ENCODE measurements at regions not wholly inside any gene's neighbourhood (a gene's known extent, or its start where the extent isn't known, plus 50 kb on each side); places are given as distances from the start of the nearest gene placed in this dataset.

DNA sequence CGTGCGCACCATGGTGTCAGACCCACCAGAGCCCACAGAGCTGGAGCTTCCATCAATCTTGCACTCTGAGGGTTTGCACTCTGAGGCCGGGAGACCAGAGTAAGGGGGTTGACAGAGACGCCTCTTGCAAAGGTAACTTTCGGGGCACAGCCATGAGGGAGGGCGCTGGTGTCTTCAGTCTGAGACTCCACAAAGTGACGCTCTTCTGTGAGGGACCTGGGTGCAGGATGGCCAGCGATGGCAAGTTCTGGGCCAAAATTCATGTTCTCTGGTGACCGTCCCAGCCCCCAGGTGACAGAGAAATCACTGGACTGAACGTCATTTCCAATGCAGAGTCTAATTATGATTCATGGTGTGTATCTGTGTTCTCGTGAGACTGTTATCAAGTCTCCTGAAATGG lies 1395.2 kb downstream of the TBC1D22A start:
- no peak for ATAC-seq
- no peak for TF ChIP-seq ZC3H10 (CRISPR knock-in tag; IDR thresholded peaks at IDR 0.05)
- TF ChIP-seq ZFP30 (CRISPR knock-in tag; IDR thresholded peaks at IDR 0.05) = no peak
- no peak for TF ChIP-seq PPARA (CRISPR knock-in tag; IDR thresholded peaks at IDR 0.05; ENCODE audit: borderline replicate concordance)
- TF ChIP-seq, protein P1, sequence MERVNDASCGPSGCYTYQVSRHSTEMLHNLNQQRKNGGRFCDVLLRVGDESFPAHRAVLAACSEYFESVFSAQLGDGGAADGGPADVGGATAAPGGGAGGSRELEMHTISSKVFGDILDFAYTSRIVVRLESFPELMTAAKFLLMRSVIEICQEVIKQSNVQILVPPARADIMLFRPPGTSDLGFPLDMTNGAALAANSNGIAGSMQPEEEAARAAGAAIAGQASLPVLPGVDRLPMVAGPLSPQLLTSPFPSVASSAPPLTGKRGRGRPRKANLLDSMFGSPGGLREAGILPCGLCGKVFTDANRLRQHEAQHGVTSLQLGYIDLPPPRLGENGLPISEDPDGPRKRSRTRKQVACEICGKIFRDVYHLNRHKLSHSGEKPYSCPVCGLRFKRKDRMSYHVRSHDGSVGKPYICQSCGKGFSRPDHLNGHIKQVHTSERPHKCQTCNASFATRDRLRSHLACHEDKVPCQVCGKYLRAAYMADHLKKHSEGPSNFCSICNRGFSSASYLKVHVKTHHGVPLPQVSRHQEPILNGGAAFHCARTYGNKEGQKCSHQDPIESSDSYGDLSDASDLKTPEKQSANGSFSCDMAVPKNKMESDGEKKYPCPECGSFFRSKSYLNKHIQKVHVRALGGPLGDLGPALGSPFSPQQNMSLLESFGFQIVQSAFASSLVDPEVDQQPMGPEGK (CRISPR knock-in tag; IDR thresholded peaks at IDR 0.05; ENCODE audit: borderline replicate concordance) = no peak
- no peak for TF ChIP-seq ISL1 (CRISPR knock-in tag; IDR thresholded peaks at IDR 0.05)
- TF ChIP-seq GLIS3 (CRISPR knock-in tag; IDR thresholded peaks at IDR 0.05) = no peak
- no peak for TF ChIP-seq ESRRG (CRISPR knock-in tag; IDR thresholded peaks at IDR 0.05)
- TF ChIP-seq TCF4 (CRISPR knock-in tag; IDR thresholded peaks at IDR 0.05; ENCODE audit: borderline replicate concordance) = no peak
- TF ChIP-seq ZNF70 (CRISPR knock-in tag; IDR thresholded peaks at IDR 0.05) = no peak

DNA sequence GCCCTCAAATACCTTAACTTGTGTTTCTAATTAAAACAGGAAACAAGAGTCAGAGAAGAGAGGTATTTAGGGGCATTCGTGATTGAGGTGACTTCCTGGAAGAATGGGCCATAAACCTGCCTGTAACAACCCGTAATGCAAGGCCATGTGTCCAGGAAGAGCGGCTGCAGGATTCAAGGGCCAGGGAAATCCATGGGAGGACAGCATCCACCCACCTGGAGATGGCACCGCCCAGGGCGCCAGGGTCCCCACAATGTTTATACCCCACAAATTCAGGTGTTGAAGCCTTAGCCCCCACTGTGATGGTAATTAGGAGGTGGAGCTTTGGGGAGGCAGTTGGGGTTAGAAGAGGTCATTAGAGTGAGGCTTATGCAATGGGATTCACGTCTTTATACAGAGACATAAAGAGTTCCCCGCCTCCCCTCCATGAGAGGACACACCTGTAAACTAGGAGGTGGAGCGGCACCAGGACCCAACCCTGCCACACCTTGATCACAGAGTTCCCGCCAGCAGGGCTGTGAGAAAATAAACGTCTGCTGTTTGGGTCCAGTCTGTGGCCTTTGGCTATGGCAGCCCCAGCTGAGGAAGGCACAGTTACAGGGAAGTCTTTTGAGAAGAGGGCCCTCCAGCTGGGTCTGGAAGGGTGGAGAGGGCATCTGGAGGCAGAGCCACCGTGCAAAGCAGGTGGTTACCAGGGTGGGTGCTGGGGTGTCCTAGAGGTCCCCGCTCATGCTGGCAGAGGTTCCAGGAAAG lies 1394.3 kb downstream of the TBC1D22A start:
- TF ChIP-seq ZC3H10 (CRISPR knock-in tag; IDR thresholded peaks at IDR 0.05) = no peak
- no peak for TF ChIP-seq ESRRG (CRISPR knock-in tag; IDR thresholded peaks at IDR 0.05)
- no peak for TF ChIP-seq CSDC2 (CRISPR knock-in tag; IDR thresholded peaks at IDR 0.05)
- TF ChIP-seq GLIS3 (CRISPR knock-in tag; IDR thresholded peaks at IDR 0.05) = no peak
- TF ChIP-seq, protein P2, sequence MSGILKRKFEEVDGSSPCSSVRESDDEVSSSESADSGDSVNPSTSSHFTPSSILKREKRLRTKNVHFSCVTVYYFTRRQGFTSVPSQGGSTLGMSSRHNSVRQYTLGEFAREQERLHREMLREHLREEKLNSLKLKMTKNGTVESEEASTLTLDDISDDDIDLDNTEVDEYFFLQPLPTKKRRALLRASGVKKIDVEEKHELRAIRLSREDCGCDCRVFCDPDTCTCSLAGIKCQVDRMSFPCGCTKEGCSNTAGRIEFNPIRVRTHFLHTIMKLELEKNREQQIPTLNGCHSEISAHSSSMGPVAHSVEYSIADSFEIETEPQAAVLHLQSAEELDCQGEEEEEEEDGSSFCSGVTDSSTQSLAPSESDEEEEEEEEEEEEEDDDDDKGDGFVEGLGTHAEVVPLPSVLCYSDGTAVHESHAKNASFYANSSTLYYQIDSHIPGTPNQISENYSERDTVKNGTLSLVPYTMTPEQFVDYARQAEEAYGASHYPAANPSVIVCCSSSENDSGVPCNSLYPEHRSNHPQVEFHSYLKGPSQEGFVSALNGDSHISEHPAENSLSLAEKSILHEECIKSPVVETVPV (CRISPR knock-in tag; IDR thresholded peaks at IDR 0.05) = no peak
- TF ChIP-seq SNAI2 (CRISPR knock-in tag; IDR thresholded peaks at IDR 0.05) = no peak
- TF ChIP-seq ZNF565 (CRISPR knock-in tag; conservative IDR thresholded peaks at IDR 0.05; ENCODE audit: low read depth) = no peak
- TF ChIP-seq, protein P1 (CRISPR knock-in tag; IDR thresholded peaks at IDR 0.05; ENCODE audit: borderline replicate concordance) = no peak
- ATAC-seq = no peak

DNA sequence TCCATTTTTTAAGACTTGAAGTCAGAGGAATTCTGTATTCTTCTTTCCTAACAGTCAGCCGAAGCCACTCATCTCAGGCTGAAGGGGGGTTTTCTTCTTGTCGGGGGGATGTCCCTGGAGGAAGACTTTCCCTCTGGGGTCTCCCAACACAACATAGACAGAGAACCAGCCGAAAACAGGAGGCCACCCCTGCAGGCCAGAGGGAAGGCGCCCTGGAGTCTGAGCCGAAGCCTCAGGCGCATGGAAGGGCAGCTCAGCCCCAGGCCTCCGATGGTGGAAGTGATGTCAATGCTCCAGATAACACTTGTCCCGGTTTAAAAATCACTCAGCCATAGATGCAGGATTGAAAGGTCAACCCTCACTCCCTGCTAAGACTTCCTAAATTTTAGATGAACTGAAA lies 1393.0 kb downstream of the TBC1D22A start:
- no peak for ATAC-seq

DNA sequence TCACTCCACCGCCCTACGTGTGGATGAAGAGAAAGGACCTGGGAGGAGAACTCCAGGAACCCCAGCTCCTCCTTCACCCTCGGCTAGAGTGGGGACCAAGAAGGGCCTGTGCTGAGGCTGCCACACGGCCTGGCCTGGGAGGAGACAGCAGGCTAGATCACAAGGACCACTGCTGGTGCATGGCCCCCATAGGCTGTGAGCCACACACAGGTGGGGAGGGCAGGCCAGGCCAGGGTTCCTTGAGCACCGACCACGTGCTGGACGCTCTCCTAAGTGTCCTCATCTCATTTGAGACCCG lies 1392.4 kb downstream of the TBC1D22A start:
- TF ChIP-seq, protein P3, sequence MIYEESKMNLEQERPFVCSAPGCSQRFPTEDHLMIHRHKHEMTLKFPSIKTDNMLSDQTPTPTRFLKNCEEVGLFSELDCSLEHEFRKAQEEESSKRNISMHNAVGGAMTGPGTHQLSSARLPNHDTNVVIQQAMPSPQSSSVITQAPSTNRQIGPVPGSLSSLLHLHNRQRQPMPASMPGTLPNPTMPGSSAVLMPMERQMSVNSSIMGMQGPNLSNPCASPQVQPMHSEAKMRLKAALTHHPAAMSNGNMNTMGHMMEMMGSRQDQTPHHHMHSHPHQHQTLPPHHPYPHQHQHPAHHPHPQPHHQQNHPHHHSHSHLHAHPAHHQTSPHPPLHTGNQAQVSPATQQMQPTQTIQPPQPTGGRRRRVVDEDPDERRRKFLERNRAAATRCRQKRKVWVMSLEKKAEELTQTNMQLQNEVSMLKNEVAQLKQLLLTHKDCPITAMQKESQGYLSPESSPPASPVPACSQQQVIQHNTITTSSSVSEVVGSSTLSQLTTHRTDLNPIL (CRISPR knock-in tag; IDR thresholded peaks at IDR 0.05; ENCODE audit: low read depth) = no peak
- TF ChIP-seq ESRRG (CRISPR knock-in tag; IDR thresholded peaks at IDR 0.05) (no peak), ZFP30 (CRISPR knock-in tag; IDR thresholded peaks at IDR 0.05) (no peak), ZNF8 (CRISPR knock-in tag; IDR thresholded peaks at IDR 0.05) (no peak), CSDC2 (CRISPR knock-in tag; IDR thresholded peaks at IDR 0.05) (no peak), GLIS3 (CRISPR knock-in tag; IDR thresholded peaks at IDR 0.05) (no peak), TOX (CRISPR knock-in tag; IDR thresholded peaks at IDR 0.05; ENCODE audit: borderline replicate concordance) (no peak), ZNF70 (CRISPR knock-in tag; IDR thresholded peaks at IDR 0.05) (no peak), ARNTL (CRISPR knock-in tag; IDR thresholded peaks at IDR 0.05; ENCODE audit: borderline replicate concordance, low read depth) (no peak), TCF4 (CRISPR knock-in tag; IDR thresholded peaks at IDR 0.05; ENCODE audit: borderline replicate concordance) (no peak), SNAI2 (CRISPR knock-in tag; IDR thresholded peaks at IDR 0.05) (no peak), ZNF565 (CRISPR knock-in tag; conservative IDR thresholded peaks at IDR 0.05; ENCODE audit: low read depth) (no peak), ISL1 (CRISPR knock-in tag; IDR thresholded peaks at IDR 0.05) (no peak), OSR1 (CRISPR knock-in tag; IDR thresholded peaks at IDR 0.05) (no peak), BACH2 (CRISPR knock-in tag; IDR thresholded peaks at IDR 0.05; ENCODE audit: borderline replicate concordance) (no peak)
- TF ChIP-seq, protein P4, sequence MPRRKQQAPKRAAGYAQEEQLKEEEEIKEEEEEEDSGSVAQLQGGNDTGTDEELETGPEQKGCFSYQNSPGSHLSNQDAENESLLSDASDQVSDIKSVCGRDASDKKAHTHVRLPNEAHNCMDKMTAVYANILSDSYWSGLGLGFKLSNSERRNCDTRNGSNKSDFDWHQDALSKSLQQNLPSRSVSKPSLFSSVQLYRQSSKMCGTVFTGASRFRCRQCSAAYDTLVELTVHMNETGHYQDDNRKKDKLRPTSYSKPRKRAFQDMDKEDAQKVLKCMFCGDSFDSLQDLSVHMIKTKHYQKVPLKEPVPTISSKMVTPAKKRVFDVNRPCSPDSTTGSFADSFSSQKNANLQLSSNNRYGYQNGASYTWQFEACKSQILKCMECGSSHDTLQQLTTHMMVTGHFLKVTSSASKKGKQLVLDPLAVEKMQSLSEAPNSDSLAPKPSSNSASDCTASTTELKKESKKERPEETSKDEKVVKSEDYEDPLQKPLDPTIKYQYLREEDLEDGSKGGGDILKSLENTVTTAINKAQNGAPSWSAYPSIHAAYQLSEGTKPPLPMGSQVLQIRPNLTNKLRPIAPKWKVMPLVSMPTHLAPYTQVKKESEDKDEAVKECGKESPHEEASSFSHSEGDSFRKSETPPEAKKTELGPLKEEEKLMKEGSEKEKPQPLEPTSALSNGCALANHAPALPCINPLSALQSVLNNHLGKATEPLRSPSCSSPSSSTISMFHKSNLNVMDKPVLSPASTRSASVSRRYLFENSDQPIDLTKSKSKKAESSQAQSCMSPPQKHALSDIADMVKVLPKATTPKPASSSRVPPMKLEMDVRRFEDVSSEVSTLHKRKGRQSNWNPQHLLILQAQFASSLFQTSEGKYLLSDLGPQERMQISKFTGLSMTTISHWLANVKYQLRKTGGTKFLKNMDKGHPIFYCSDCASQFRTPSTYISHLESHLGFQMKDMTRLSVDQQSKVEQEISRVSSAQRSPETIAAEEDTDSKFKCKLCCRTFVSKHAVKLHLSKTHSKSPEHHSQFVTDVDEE (CRISPR knock-in tag; IDR thresholded peaks at IDR 0.05) = no peak
- no peak for ATAC-seq

More for the DNA sequence above, 1393.0 kb downstream of the TBC1D22A start:
- TF ChIP-seq ESRRG (CRISPR knock-in tag; IDR thresholded peaks at IDR 0.05) (no peak), RARB (CRISPR knock-in tag; IDR thresholded peaks at IDR 0.05) (no peak), ZFP3 (CRISPR knock-in tag; IDR thresholded peaks at IDR 0.05) (no peak)
- TF ChIP-seq, protein P2 (CRISPR knock-in tag; IDR thresholded peaks at IDR 0.05) = no peak

All from SK-N-SH treated with all-trans-retinoic acid at 6 μM for 48 hours (cell line).